Testis (tissue), 2 donors: ENCODE measurements at regions not wholly inside any gene's neighbourhood (a gene's known extent, or its start where the extent isn't known, plus 50 kb on each side); places are given as distances from the start of the nearest gene placed in this dataset.

Experiments
- DNase-seq: peaks from one replicate; pipeline ENCODE4 v3.0.0-alpha.2; 2019
- H3K27ac ChIP-seq, 2 donors: fragments of 200-600 bp; sonication (generic); one replicate each; pipeline ENCODE4 v1.5.1; 2019
- H3K27me3 ChIP-seq: fragments of 200-600 bp; sonication (generic); one replicate; pipeline ENCODE4 v1.5.1; 2019
- H3K36me3 ChIP-seq: fragments of 200-600 bp; sonication (generic); one replicate; pipeline ENCODE4 v1.5.1; 2017; ENCODE audit warnings: low read depth; ENCODE audit errors: missing control alignments
- H3K4me1 ChIP-seq: fragments of 200-600 bp; sonication (generic); one replicate; pipeline ENCODE4 v1.5.1; 2019
- H3K4me3 ChIP-seq, 2 donors: fragments of 200-600 bp; sonication (generic); one replicate each; pipeline ENCODE4 v1.5.1; 2017 to 2019
- H3K9me3 ChIP-seq: fragments of 200-600 bp; sonication (generic); one replicate; pipeline ENCODE4 v1.5.1; 2017
- CTCF ChIP-seq, 3 experiments: fragments of 450-650 bp in 2 of 3; fragments of 200-600 bp in 1 of 3; sonication (generic) in 1 of 3; IDR thresholded peaks; one replicate each; pipeline ENCODE4 v1.5.1; 2016 to 2019; ENCODE audit warnings: antibody characterized with exemption in 3 of 3, mild to moderate bottlenecking in 2 of 3, moderate library complexity in 1 of 3
- POLR2A ChIP-seq: fragments of 450-650 bp; IDR thresholded peaks from one replicate; pipeline ENCODE4 v1.6.1; 2017; ENCODE audit warnings: antibody characterized with exemption, mild to moderate bottlenecking, moderate library complexity
- WGBS, 2 donors: methylation state at CpG; one replicate each; pipeline ENCODE4 v1.1.5; 2018; 5-methylcytosine and 5-hydroxymethylcytosine counted together
- intact Hi-C: fragments of 100-400 bp; cut with DNase I; formaldehyde crosslinking; loops from one replicate; pipeline ENCODE4 v1.15.1; 2023; ENCODE audit warnings: low total_unique reads

GRCh38 chr2:109066501-109066900, 62.5 kb upstream of the SH3RF3 start:
- no peaks in the 10 kb centered on the region for H3K36me3 ChIP-seq
- H3K27me3 ChIP-seq: no peaks in the 10 kb centered on the region
- no peak overlapping the region for H3K4me3 ChIP-seq
- TF ChIP-seq POLR2A (no peak), CTCF (IDR thresholded peaks at IDR 0.05) (no peak)
- H3K4me1 ChIP-seq: no peaks in the 10 kb centered on the region
- H3K27ac ChIP-seq: no peak overlapping the region
- WGBS, 2 donors: 89 to 94% methylated on average over 7 of the region's 7 CpGs
- DNase-seq: no peak
- H3K9me3 ChIP-seq: no peaks in the 10 kb centered on the region
- intact Hi-C loops: no loop called here

GRCh38 chr2:109065391-109065734, 63.6 kb upstream of the SH3RF3 start:
- TF ChIP-seq CTCF (IDR thresholded peaks at IDR 0.05): no peak
- no peak for TF ChIP-seq POLR2A
- no peaks in the 10 kb centered on the region for H3K27me3 ChIP-seq
- peak; percentile 58 for DNase-seq
- H3K9me3 ChIP-seq: no peaks in the 10 kb centered on the region
- no peak overlapping the region for H3K4me3 ChIP-seq
- no peaks in the 10 kb centered on the region for H3K4me1 ChIP-seq
- H3K27ac ChIP-seq: no peak overlapping the region
- 30 to 37% methylated on average over 7 of the region's 7 CpGs for WGBS, 2 donors
- intact Hi-C loops: no loop called here
- H3K36me3 ChIP-seq: no peaks in the 10 kb centered on the region

- WGBS, 2 donors: 58 to 60% methylated on average over 4 of the region's 4 CpGs
- TF ChIP-seq POLR2A (no peak), CTCF (IDR thresholded peaks at IDR 0.05) (no peak)
- H3K4me1 ChIP-seq: no peaks in the 10 kb centered on the region
- no peak overlapping the region for H3K4me3 ChIP-seq
- H3K27ac ChIP-seq: no peak overlapping the region
- intact Hi-C loops: no loop called here
- H3K9me3 ChIP-seq: no peaks in the 10 kb centered on the region
- DNase-seq: no peak
- no peaks in the 10 kb centered on the region for H3K36me3 ChIP-seq
- H3K27me3 ChIP-seq: no peaks in the 10 kb centered on the region
Measured at GRCh38 chr2:109064660-109065390, 64.2 kb upstream of the SH3RF3 start.

GRCh38 chr2:109062859-109063700, 65.9 kb upstream of the SH3RF3 start:
- 61 to 71% methylated on average over 16 to 19 of the region's 19 CpGs for WGBS, 2 donors
- H3K4me3 ChIP-seq: no peak overlapping the region
- no peaks in the 10 kb centered on the region for H3K27me3 ChIP-seq
- no peak overlapping the region for H3K27ac ChIP-seq
- TF ChIP-seq CTCF (IDR thresholded peaks at IDR 0.05) (no peak), POLR2A (no peak)
- H3K36me3 ChIP-seq: no peaks in the 10 kb centered on the region
- no peak for DNase-seq
- no peaks in the 10 kb centered on the region for H3K4me1 ChIP-seq
- H3K9me3 ChIP-seq: no peaks in the 10 kb centered on the region
- intact Hi-C loops: no loop called here
